ENCODE measurements at regions not wholly inside any gene's neighbourhood (a gene's known extent, or its start where the extent isn't known, plus 50 kb on each side); places are given as distances from the start of the nearest gene placed in this dataset.

DNA sequence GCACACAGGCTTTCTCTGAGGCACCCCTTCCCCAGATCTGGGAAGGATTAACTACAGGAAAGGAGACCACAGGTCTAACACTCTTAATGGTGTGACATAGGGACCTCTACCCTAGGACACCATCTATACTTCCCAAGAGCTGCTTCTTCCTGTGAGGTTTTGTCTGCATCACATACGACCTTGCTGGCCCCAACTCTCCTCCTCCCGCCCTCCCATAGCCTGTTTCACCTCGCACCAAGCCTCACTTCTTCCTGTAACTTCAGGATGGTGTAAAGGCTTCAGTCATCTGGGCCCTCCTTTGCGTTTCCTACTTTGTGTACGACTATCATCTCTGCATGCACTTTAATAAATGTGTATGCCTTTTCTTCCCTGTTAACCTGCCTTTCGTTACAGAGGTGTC, 274.3 kb downstream of the KLF6 start:
- no peak for ATAC-seq

DNA sequence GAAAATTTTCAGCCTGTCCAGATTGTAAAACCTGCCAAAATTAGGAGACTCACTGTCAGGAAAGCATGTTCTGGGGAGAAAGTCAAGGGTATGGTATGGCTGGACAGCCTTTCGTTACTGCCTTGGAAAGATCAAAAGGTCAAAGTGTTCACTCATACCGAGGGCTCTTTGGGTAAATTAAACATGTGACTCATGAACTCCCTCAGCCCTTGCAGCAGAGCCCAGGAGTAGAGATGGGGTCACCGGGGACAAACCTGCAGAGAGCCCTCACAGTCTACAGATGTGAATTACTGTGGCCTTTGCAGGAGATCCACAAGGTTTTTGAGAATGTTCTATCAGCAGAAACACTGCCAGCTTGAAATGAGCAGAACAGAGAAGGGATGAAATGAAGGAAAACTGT, 275.7 kb downstream of the KLF6 start:
- ATAC-seq, result peak in 1 of 2 donors; percentile 36

- ATAC-seq, result no peak
Observed at GRCh38 chr10:3503299-3503698, 281.7 kb downstream of the KLF6 start.

DNA sequence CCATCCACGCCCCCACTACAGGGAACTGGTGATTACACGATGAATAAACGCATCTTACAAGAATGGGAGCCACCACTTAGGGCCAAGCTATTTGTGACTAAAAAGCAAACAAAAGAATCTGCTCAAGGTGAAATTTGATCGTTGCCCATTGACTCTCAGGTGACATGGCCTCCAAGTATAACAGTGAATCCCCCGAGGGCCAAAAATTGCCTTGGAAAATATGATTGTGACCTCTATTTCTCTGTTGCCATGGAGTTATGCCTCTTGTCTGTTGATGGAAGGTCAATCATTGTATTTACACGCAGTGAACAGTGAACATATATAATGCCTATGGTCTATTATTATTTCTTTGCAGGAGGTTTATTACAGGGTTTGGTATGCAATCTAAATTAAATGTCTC, 282.3 kb downstream of the KLF6 start:
- ATAC-seq, result no peak

DNA sequence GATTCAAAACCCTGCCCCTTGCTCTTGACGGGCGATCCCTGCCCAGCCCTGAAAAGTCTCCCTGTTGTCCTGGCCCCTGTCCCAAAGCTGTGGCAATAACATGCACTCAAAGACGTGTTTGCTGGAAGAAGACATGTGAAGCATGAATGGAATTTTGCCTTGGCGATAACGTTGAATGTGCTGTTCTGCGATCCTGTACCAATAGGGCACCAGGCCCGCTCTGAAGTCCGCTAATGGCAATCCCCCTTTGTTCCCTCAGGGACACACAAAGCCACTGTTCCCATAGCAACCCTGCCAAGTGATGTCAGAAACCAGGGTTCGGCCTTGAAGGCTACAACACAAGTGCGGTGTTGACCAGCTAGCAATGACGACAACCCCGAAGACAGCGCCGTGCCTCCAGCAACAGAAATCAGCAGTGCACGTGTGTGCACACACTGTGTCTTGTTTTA, 284.6 kb downstream of the KLF6 start:
- ATAC-seq, result no peak

- no peak for ATAC-seq
Observed at GRCh38 chr10:3499120-3499519, 285.9 kb downstream of the KLF6 start.

DNA sequence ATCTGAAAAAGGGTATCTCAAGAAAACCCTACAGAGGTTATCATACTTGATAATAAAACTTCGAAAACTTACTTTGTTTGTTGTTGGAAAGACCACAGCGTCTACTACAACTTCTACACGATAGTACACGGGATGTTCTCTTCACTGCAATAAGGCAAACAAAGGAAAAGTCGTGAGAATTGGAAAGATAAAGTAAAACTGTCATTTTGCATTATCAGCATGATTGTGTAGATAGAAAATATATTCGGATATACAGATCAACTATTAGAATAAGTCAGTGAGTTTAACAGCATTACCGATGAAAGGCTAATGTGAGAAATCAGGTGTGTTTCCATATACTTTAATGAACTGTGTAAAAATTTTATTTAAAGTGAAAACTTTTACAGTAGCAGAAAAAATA, 287.4 kb downstream of the KLF6 start:
- no peak for ATAC-seq

GRCh38 chr10:3496138-3496537, 288.9 kb downstream of the KLF6 start:
- ATAC-seq, result no peak

DNA sequence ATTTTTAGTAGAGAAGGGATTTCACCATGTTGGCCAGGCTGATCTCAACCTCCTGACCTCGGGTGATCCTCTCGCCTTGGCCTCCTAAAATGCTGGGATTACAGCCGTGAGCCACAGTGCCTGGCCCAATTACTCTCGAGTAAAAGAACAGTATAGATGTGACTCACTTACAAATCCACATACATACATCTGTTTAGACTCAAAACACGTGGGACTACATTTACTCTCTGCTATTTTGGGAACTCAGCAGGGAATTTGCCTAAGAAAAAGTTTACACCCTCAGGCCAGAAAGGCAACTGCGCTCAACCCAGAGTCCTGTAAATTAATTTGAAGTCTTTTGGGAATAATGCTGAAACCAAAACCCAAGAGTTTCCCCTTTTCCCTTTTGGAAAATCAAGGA, 289.7 kb downstream of the KLF6 start:
- ATAC-seq, result no peak

DNA sequence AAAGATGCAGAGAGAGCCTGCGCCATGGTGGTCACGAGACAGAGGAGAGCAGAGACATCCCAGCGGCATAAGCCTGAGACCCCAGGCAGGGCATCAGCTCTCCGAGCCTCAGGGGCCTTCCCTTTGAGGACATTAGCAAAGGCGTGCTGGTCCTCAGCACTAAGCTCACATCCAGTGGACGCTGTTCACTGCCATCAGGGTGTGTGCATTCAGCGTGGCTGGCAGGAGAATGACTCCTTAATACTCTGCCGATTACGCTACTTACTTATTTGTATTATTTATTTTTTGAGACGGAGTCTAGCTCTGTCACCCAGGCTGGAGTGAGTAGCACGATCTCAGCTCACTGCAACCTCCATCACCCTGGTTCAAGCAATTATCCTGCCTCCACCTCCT, 290.2 kb downstream of the KLF6 start:
- no peak for ATAC-seq

DNA sequence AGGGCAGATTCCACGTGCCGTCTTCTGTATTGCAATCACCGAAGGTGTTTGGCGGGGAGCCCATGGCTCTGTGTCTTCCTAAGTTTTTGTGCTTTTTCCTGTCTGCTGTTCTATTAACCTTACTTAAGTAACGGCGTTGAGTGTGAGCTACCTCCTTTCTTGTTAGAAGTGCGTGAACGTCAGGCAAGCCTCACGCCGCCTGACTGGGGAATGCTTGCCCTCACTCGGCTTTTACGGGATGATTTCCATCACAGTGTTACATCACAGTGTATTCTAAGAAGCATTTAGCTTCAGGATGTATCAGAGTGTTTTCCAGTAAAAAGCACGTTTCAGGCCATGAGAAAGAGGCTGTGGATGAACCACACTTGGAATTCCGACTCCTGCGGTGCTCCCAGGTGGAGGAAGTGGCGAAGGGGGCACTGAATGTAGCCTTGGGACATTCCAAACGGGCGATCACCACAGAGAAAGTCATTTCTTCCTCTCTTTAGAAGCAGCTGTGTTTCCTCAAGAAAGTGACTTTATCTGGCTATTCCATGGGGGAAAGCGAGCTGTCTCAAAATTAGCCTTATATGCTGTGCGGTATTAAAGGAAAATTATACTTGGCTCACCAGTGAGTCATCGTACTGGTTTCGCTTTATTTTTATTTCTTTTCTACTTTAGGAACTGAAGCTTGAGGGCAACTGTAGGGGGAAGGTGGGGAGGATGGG, 290.7 kb downstream of the KLF6 start:
- no peak for ATAC-seq

DNA sequence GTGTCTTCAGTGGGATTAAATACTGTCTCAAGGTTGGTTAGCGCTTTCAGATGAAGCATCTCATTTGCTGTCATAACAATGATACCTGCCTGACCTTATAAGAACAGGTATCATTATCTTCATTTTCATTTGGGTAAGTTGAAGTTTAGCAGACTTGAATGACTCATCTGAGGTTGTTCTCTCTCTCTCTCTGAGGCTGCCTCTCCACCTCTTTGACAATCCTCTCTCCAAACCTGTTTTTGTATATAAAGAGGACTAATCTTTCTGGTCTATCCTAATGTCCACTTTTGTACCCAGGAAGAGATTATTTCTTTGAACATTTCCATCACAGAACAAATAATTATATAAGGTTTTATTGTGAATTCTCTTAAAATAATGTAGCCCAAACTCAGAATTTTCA, 291.4 kb downstream of the KLF6 start:
- ATAC-seq, result no peak

DNA sequence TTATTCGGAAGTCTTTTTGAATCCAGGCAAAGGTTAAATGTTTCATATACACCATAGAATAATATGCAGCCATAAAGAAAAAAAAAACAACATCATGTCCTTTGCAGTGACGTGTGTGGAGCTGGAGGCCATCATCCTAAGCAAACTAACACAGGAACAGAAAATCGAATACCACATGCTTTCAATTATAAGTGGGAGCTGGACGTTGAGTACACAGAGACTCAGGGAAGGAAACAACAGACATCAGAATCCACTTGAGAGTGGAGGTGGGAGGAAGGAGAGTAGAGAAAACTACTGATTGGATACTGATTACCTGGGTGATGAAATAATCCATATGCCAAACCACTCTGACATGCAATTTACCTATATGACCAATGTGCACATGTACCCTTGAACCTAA, 293.4 kb downstream of the KLF6 start:
- no peak for ATAC-seq

GRCh38 chr10:3487228-3487627, 297.8 kb downstream of the KLF6 start:
- peak in 1 of 2 donors; percentile 42 for ATAC-seq

GRCh38 chr10:3486346-3487065, 298.5 kb downstream of the KLF6 start:
- no peak for ATAC-seq

DNA sequence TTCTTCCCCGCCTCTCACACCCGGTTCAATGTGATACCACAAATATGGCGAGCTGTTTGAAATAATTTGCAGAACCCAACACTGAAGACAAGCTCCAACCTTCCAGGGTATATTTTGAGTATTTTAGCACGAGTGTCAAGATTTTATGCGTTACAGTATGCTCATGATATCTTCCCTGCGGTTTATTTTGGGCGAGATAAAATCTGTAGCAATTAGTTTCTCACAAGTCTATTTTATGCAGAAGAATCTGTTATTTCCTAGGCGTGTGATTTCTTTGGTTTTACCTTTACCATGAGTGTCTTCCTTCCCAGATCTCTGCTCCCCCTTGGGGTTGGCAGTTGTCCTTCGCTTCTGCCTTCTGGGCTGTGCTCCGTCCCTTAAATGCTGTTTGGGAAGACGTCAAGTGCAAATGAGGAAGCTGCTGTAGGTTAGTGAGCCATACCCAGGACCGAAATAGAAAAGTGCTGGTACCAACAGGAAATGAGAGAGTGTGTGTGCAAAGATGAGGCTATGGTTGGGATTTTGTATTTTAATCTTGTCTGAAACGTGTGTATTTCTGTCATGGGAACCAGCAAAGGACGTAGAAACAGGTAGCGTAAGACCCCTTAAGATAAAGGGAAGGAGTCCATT, 299.8 kb downstream of the KLF6 start:
- ATAC-seq, result no peak

DNA sequence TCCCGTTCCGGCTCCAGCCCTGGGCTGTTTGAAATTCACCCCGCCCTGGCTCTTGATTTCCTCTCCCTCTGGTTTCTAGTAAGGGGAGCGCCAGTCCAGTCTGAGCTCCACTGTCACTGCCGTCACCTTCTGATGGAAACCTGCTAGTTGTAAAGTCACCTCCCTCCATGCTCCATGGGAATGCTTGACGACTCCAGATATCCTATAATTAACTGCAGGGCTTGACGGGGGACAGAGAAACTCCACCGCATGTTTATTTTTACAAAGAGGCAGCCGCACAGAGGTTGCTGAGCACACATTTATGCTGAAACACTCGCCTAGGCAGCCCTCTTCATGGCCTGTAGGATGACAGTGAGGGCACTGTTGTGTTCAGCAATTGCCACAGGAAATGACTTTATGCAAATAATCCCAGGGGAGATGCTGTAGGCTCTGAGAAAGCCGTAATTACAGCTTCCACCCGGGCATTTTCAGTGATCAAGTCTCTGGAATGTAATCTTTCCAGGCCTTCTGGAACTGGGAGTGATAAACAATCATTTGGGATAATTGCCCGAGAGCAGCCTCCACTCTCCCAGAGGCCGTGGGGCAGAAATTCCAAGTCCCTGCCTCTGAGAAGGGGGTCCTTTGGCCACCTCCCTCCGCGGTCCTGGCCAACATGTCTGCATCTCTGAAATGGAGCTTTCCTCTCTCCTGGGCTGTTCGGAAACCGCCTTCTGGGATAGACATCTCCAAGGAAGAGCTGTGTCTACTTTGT, 300.5 kb downstream of the KLF6 start:
- ATAC-seq, result peak in 1 of 2 donors; percentile 37

- peak; percentile 19 to 43 for ATAC-seq
Observed at GRCh38 chr10:3482200-3482993, 302.6 kb downstream of the KLF6 start.

- no peak for ATAC-seq
Observed at GRCh38 chr10:3481496-3481895, 303.5 kb downstream of the KLF6 start.

DNA sequence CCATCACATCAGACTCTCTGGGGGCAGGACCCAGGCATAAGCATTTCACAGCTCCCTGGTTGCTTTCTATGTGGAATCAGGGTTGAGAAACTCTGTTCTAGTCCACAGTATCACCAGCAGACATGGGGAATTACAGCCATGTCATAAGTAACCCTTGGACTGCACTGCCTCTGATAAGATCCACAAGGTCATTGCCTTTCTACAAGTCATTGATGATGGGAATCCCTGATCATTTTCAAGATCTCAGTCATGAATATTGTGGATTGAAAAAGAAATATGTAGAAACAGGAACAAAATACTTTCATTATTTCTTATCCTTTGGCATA, 304.1 kb downstream of the KLF6 start:
- ATAC-seq, result no peak

DNA sequence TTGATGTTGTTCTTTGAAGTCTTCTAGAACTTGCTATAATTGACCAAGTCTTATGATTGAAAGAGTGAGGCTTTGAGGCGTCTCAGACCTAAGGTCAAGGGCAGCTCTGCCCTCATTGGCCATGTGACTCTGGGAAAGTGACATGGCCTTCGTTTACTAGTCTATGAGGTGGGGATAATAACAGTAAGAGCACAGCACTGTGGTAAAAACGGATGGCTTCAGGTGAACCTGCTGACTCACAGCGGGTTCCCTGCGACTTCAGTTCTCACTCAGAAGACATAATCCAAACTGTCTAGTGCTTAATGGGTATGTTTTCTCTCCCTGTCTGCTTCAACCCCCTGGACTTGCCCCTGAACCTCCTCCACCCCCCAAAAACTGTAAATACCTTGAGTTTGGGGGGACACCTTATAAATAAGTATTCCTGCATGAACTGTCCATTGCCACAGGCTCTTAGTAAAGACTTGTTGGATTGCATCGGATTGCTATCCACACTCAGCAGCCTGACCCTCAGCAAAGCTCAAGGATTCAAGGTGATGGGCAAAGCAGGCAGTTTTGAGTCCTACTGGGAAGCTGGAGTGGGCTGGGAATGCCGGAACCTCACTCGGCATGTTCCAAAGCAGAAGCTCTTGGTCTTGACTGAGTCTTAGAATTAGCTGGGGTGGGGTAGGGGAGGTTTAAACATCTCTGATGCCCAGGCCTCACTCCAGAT, 304.6 kb downstream of the KLF6 start:
- ATAC-seq, result peak; percentile 44 to 55
